GM23338 (cell line): ENCODE measurements at regions not wholly inside any gene's neighbourhood (a gene's known extent, or its start where the extent isn't known, plus 50 kb on each side); places are given as distances from the start of the nearest gene placed in this dataset.

Experiments
- ATAC-seq: fragments of 200-7000 bp; cut with Tn5 transposase; 3 replicates; pipeline ENCODE4 v1.9.1; 2020
- DNase-seq: peaks from one replicate; pipeline ENCODE4 v3.0.0-alpha.2; 2015; ENCODE audit warnings: low spot score
- H2AFZ ChIP-seq: fragments of 200-600 bp; sonication (generic); 2 replicates; pipeline ENCODE4 v1.8.0; 2016; ENCODE audit warnings: antibody characterized with exemption, mild to moderate bottlenecking, moderate library complexity
- H3F3A ChIP-seq: fragments of 200-600 bp; sonication (generic); replicated peaks from 2 replicates; pipeline ENCODE4 v1.8.0; 2017; ENCODE audit warnings: antibody characterized with exemption, mixed run types, low read depth
- H3K27ac ChIP-seq: fragments of 200-600 bp; sonication (generic); 2 replicates; pipeline ENCODE4 v1.6.1; 2016; ENCODE audit warnings: low read depth
- H3K27me3 ChIP-seq: fragments of 200-600 bp; sonication (generic); 2 replicates; pipeline ENCODE4 v1.8.0; 2016; ENCODE audit warnings: mild to moderate bottlenecking, mixed run types, moderate library complexity; ENCODE audit not compliant: insufficient read depth
- H3K36me3 ChIP-seq: fragments of 200-600 bp; sonication (generic); 2 replicates; pipeline ENCODE4 v1.8.0; 2016; ENCODE audit warnings: mild to moderate bottlenecking; ENCODE audit not compliant: insufficient read depth
- H3K4me1 ChIP-seq: fragments of 200-600 bp; sonication (generic); 2 replicates; pipeline ENCODE4 v1.8.0; 2016; ENCODE audit warnings: mild to moderate bottlenecking, moderate library complexity; ENCODE audit not compliant: insufficient read depth
- H3K4me2 ChIP-seq: fragments of 200-600 bp; sonication (generic); 2 replicates; pipeline ENCODE4 v1.7.1; 2017; ENCODE audit warnings: mixed run types
- H3K4me3 ChIP-seq: fragments of 200-600 bp; sonication (generic); 2 replicates; pipeline ENCODE4 v1.6.1; 2016; ENCODE audit warnings: mixed run types
- H3K79me2 ChIP-seq: fragments of 200-600 bp; sonication (generic); replicated peaks from 2 replicates; pipeline ENCODE4 v1.8.0; 2017; ENCODE audit warnings: mild to moderate bottlenecking; ENCODE audit not compliant: insufficient read depth
- H3K9me2 ChIP-seq: fragments of 200-600 bp; sonication (generic); 2 replicates; pipeline ENCODE4 v1.8.0; 2017; ENCODE audit not compliant: insufficient read depth
- H4K20me1 ChIP-seq: fragments of 200-600 bp; sonication (generic); replicated peaks from 2 replicates; pipeline ENCODE4 v1.8.0; 2017; ENCODE audit warnings: mild to moderate bottlenecking; ENCODE audit not compliant: insufficient read depth
- H3K27ac Mint-ChIP-seq: 2 replicates; pipeline ENCODE4 v1.8.0; 2020; ENCODE audit warnings: inconsistent platforms, mild to moderate bottlenecking, moderate library complexity, mixed read lengths
- H3K27me3 Mint-ChIP-seq: 3 replicates; pipeline ENCODE4 v1.8.0; 2022; ENCODE audit warnings: low read depth, mild to moderate bottlenecking, moderate library complexity, mixed read lengths, inconsistent platforms; ENCODE audit not compliant: insufficient read depth, poor library complexity
- H3K36me3 Mint-ChIP-seq: 3 replicates; pipeline ENCODE4 v1.8.0; 2021; ENCODE audit warnings: low read depth, mild to moderate bottlenecking, inconsistent platforms, moderate library complexity, mixed read lengths
- H3K4me1 Mint-ChIP-seq: 3 replicates; pipeline ENCODE4 v1.8.0; 2020; ENCODE audit warnings: mild to moderate bottlenecking, inconsistent platforms, mixed read lengths
- H3K4me3 Mint-ChIP-seq: 3 replicates; pipeline ENCODE4 v1.8.0; 2021; ENCODE audit warnings: moderate library complexity, mild to moderate bottlenecking, inconsistent platforms, mixed read lengths
- H3K9me3 Mint-ChIP-seq: 3 replicates; pipeline ENCODE4 v1.8.0; 2020; ENCODE audit warnings: moderate library complexity, mild to moderate bottlenecking, inconsistent platforms, mixed read lengths
- CREB1 ChIP-seq: fragments of 250-450 bp; sonication (Bioruptor Pico); IDR thresholded peaks from 2 replicates; pipeline ENCODE4 v1.5.0; 2020; ENCODE audit warnings: low read depth, mild to moderate bottlenecking, moderate library complexity
- ETS1 ChIP-seq: IDR thresholded peaks from 2 replicates; pipeline ENCODE4 v1.6.1; 2016; ENCODE audit warnings: antibody characterized with exemption
- JUNB ChIP-seq: IDR thresholded peaks from one replicate; pipeline ENCODE4 v1.6.1; 2016; ENCODE audit warnings: antibody characterized with exemption; ENCODE audit not compliant: unreplicated experiment
- NANOG ChIP-seq: IDR thresholded peaks from 2 replicates; pipeline ENCODE4 v1.6.1; 2016; ENCODE audit warnings: antibody characterized with exemption, borderline replicate concordance
- POLR2AphosphoS5 ChIP-seq: IDR thresholded peaks from 2 replicates; pipeline ENCODE4 v1.6.1; 2016; ENCODE audit warnings: antibody characterized with exemption, low read depth
- REST ChIP-seq: IDR thresholded peaks from one replicate; pipeline ENCODE4 v1.6.1; 2018; ENCODE audit warnings: antibody characterized with exemption; ENCODE audit not compliant: unreplicated experiment
- ZNF114 ChIP-seq: fragments of 250-450 bp; sonication (Bioruptor Pico); IDR thresholded peaks from 2 replicates; pipeline ENCODE4 v1.5.0; 2020; ENCODE audit warnings: mild to moderate bottlenecking, moderate library complexity
- ZNF331 ChIP-seq: fragments of 250-450 bp; sonication (Bioruptor Pico); IDR thresholded peaks from 2 replicates; pipeline ENCODE4 v1.5.0; 2020; ENCODE audit warnings: low read depth, mild to moderate bottlenecking, moderate library complexity
- TF ChIP-seq, protein P1 (sequence below), 2 experiments: fragments of 200-600 bp in 1 of 2; sonication (generic) in 1 of 2; conservative IDR thresholded peaks; 2 replicates each; pipeline versions ENCODE4 v1.5.1 to v1.6.1; 2016 to 2017; ENCODE audit warnings: antibody characterized with exemption in 2 of 2, low read depth in 2 of 2, mild to moderate bottlenecking in 2 of 2, moderate library complexity in 1 of 2
- TF ChIP-seq, protein P2 (sequence below): fragments of 250-450 bp; sonication (Bioruptor Pico); IDR thresholded peaks from 2 replicates; pipeline ENCODE4 v1.5.0; 2020; ENCODE audit warnings: mild to moderate bottlenecking, moderate library complexity

GRCh38 chr5:77948476-77948875, 172.3 kb upstream of the TBCA start:
- no peaks in the 10 kb centered on the region for H4K20me1 ChIP-seq
- Mint-ChIP-seq H3K27me3 (peaks cover 19% of the 10 kb centered on the region), H3K9me3 (no peaks in the 10 kb centered on the region), H3K4me1 (peaks cover 2% of the 10 kb centered on the region; the same call in 2 of the 3 replicates), H3K27ac (no peak overlapping the region), H3K36me3 (no peaks in the 10 kb centered on the region), H3K4me3 (no peak overlapping the region)
- no peak overlapping the region for H3K27ac ChIP-seq
- no peaks in the 10 kb centered on the region for H3F3A ChIP-seq
- H3K79me2 ChIP-seq: no peaks in the 10 kb centered on the region
- no peak overlapping the region for H3K4me2 ChIP-seq
- H2AFZ ChIP-seq: no peak overlapping the region
- DNase-seq (no peak), ATAC-seq (no peak)
- no peaks in the 10 kb centered on the region for H3K4me1 ChIP-seq
- TF ChIP-seq, protein P1, sequence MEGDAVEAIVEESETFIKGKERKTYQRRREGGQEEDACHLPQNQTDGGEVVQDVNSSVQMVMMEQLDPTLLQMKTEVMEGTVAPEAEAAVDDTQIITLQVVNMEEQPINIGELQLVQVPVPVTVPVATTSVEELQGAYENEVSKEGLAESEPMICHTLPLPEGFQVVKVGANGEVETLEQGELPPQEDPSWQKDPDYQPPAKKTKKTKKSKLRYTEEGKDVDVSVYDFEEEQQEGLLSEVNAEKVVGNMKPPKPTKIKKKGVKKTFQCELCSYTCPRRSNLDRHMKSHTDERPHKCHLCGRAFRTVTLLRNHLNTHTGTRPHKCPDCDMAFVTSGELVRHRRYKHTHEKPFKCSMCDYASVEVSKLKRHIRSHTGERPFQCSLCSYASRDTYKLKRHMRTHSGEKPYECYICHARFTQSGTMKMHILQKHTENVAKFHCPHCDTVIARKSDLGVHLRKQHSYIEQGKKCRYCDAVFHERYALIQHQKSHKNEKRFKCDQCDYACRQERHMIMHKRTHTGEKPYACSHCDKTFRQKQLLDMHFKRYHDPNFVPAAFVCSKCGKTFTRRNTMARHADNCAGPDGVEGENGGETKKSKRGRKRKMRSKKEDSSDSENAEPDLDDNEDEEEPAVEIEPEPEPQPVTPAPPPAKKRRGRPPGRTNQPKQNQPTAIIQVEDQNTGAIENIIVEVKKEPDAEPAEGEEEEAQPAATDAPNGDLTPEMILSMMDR (conservative IDR thresholded peaks at IDR 0.05; ENCODE audit: low read depth in 2 of 2): no peak
- no peak for TF ChIP-seq ZNF331 (CRISPR knock-in tag)
- no peak for TF ChIP-seq JUNB
- no peak for TF ChIP-seq REST
- TF ChIP-seq NANOG: no peak
- TF ChIP-seq POLR2AphosphoS5: no peak
- no peak for TF ChIP-seq CREB1
- H3K36me3 ChIP-seq: no peaks in the 10 kb centered on the region
- peaks cover 6% of the 10 kb centered on the region; the same call in 1 of the 2 replicates for H3K27me3 ChIP-seq
- H3K9me2 ChIP-seq: no peaks in the 10 kb centered on the region
- H3K4me3 ChIP-seq: no peak overlapping the region

GRCh38 chr5:77947041-77947428, 170.9 kb upstream of the TBCA start:
- no peaks in the 10 kb centered on the region for H3K36me3 Mint-ChIP-seq
- no peak overlapping the region for H3K4me3 ChIP-seq
- TF ChIP-seq NANOG (no peak), ZNF114 (CRISPR knock-in tag) (no peak), CREB1 (no peak), POLR2AphosphoS5 (no peak), ETS1 (no peak), ZNF331 (CRISPR knock-in tag) (no peak)
- TF ChIP-seq, protein P2, sequence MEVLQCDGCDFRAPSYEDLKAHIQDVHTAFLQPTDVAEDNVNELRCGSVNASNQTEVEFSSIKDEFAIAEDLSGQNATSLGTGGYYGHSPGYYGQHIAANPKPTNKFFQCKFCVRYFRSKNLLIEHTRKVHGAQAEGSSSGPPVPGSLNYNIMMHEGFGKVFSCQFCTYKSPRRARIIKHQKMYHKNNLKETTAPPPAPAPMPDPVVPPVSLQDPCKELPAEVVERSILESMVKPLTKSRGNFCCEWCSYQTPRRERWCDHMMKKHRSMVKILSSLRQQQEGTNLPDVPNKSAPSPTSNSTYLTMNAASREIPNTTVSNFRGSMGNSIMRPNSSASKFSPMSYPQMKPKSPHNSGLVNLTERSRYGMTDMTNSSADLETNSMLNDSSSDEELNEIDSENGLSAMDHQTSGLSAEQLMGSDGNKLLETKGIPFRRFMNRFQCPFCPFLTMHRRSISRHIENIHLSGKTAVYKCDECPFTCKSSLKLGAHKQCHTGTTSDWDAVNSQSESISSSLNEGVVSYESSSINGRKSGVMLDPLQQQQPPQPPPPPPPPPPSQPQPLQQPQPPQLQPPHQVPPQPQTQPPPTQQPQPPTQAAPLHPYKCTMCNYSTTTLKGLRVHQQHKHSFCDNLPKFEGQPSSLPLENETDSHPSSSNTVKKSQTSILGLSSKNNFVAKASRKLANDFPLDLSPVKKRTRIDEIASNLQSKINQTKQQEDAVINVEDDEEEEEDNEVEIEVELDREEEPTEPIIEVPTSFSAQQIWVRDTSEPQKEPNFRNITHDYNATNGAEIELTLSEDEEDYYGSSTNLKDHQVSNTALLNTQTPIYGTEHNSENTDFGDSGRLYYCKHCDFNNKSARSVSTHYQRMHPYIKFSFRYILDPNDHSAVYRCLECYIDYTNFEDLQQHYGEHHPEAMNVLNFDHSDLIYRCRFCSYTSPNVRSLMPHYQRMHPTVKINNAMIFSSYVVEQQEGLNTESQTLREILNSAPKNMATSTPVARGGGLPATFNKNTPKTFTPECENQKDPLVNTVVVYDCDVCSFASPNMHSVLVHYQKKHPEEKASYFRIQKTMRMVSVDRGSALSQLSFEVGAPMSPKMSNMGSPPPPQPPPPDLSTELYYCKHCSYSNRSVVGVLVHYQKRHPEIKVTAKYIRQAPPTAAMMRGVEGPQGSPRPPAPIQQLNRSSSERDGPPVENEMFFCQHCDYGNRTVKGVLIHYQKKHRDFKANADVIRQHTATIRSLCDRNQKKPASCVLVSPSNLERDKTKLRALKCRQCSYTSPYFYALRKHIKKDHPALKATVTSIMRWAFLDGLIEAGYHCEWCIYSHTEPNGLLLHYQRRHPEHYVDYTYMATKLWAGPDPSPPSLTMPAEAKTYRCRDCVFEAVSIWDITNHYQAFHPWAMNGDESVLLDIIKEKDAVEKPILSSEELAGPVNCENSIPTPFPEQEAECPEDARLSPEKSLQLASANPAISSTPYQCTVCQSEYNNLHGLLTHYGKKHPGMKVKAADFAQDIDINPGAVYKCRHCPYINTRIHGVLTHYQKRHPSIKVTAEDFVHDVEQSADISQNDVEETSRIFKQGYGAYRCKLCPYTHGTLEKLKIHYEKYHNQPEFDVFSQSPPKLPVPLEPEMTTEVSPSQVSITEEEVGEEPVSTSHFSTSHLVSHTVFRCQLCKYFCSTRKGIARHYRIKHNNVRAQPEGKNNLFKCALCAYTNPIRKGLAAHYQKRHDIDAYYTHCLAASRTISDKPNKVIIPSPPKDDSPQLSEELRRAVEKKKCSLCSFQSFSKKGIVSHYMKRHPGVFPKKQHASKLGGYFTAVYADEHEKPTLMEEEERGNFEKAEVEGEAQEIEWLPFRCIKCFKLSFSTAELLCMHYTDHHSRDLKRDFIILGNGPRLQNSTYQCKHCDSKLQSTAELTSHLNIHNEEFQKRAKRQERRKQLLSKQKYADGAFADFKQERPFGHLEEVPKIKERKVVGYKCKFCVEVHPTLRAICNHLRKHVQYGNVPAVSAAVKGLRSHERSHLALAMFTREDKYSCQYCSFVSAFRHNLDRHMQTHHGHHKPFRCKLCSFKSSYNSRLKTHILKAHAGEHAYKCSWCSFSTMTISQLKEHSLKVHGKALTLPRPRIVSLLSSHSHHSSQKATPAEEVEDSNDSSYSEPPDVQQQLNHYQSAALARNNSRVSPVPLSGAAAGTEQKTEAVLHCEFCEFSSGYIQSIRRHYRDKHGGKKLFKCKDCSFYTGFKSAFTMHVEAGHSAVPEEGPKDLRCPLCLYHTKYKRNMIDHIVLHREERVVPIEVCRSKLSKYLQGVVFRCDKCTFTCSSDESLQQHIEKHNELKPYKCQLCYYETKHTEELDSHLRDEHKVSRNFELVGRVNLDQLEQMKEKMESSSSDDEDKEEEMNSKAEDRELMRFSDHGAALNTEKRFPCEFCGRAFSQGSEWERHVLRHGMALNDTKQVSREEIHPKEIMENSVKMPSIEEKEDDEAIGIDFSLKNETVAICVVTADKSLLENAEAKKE (CRISPR knock-in tag): no peak

More at GRCh38 chr5:77947041-77947428, 170.9 kb upstream of the TBCA start:
- ATAC-seq (no peak), DNase-seq (no peak)
- Histone ChIP-seq H3K27me3 (peaks cover 1% of the 10 kb centered on the region; the same call in 1 of the 2 replicates), H4K20me1 (no peaks in the 10 kb centered on the region), H3K36me3 (no peaks in the 10 kb centered on the region), H3K4me2 (no peak overlapping the region), H3K79me2 (no peaks in the 10 kb centered on the region), H3K4me1 (no peaks in the 10 kb centered on the region), H3K9me2 (no peaks in the 10 kb centered on the region), H3F3A (no peaks in the 10 kb centered on the region), H3K27ac (no peak overlapping the region), H2AFZ (no peak overlapping the region)
- H3K9me3 Mint-ChIP-seq: no peaks in the 10 kb centered on the region
- H3K4me3 Mint-ChIP-seq: no peak overlapping the region
- H3K27ac Mint-ChIP-seq: no peak overlapping the region
- H3K27me3 Mint-ChIP-seq: peaks cover 15% of the 10 kb centered on the region
- H3K4me1 Mint-ChIP-seq: no peaks in the 10 kb centered on the region
